ENCODE measurements at regions not wholly inside any gene's neighbourhood (a gene's known extent, or its start where the extent isn't known, plus 50 kb on each side); places are given as distances from the start of the nearest gene placed in this dataset.

GRCh38 chr14:38098074-38098836, 109.4 kb upstream of the SSTR1 start:
- no peak for TF ChIP-seq CTCF (IDR thresholded peaks at IDR 0.05)
- no peak for TF ChIP-seq EP300 (IDR thresholded peaks at IDR 0.05)
